ENCODE measurements at regions not wholly inside any gene's neighbourhood (a gene's known extent, or its start where the extent isn't known, plus 50 kb on each side); places are given as distances from the start of the nearest gene placed in this dataset.
"Not testable (repeated sequence)": the region's sequence is repeated elsewhere in the genome, so short reads cannot be mapped to it uniquely, and the experiment has no call there.

DNA sequence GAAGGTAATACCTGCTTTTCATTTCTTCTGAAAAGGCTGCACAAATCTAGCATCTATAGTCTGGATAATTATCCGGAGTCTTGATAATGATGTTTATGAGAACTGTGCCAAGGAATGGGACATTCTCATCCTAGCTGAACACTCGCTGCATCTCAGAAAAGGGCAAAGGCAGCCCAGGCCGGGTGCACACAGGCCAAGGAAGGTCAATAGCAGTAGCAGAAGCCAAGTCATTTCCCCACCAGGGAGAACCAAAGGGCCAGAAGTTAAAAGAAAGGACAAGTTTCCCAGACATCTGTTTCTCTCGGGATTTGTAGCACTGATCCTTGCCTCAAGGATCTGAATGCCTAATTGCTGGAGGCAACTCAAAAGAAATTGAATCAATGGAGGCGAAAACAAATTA lies 66.1 kb upstream of the ANKRD55 start:
- DNase-seq (ENCODE audit: low read depth): no peak
- H3K4me3 ChIP-seq (ENCODE audit: low read depth, low read length): no peak overlapping the region
- no peak for TF ChIP-seq MYC (IDR thresholded peaks at IDR 0.05; ENCODE audit: low read depth, low read length)

- DNase-seq (ENCODE audit: low read depth): no peak
- no peak overlapping the region for H3K4me3 ChIP-seq (ENCODE audit: low read depth, low read length)
- no peak for TF ChIP-seq POLR2A (IDR thresholded peaks at IDR 0.05; ENCODE audit: extremely low read depth, insufficient read length)
- TF ChIP-seq CTCF (IDR thresholded peaks at IDR 0.05; ENCODE audit: low read depth, low read length): no peak
- TF ChIP-seq MYC (IDR thresholded peaks at IDR 0.05; ENCODE audit: low read depth, low read length): no peak
- TF ChIP-seq MAX (IDR thresholded peaks at IDR 0.05; ENCODE audit: low read depth, low read length): no peak
These were observed 65.4 kb upstream of the ANKRD55 start for GRCh38 chr5:56298336-56299090.

- no peak for TF ChIP-seq MYC (IDR thresholded peaks at IDR 0.05; ENCODE audit: low read depth, low read length)
- TF ChIP-seq POLR2A (IDR thresholded peaks at IDR 0.05; ENCODE audit: extremely low read depth, insufficient read length): no peak
- no peak for TF ChIP-seq MAX (IDR thresholded peaks at IDR 0.05; ENCODE audit: low read depth, low read length)
- no peak for TF ChIP-seq CTCF (IDR thresholded peaks at IDR 0.05; ENCODE audit: low read depth, low read length)
- DNase-seq (ENCODE audit: low read depth): no peak
- H3K4me3 ChIP-seq (ENCODE audit: low read depth, low read length): no peak overlapping the region
These were observed 64.7 kb upstream of the ANKRD55 start for GRCh38 chr5:56297851-56298250.

DNA sequence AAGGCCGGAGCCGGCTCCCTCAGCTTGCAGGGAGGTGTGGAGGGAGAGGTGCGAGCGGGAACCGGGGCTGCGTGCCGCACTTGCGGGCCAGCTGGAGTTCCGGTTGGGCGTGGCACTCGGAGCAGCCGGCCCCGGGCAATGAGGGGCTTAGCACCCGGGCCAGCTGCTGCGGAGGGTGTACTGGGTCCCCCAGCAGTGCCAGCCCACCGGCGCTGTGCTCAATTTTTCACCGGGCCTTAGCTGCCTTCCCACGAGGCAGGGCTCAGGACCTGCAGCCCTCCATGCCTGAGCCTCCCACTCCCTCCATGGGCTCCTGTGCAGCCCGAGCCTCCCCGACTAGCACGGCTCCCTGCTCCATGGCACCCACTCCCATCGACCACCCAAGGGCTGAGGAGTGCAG lies 62.2 kb upstream of the ANKRD55 start:
- not testable (repeated sequence) for DNase-seq (ENCODE audit: low read depth); H3K4me3 ChIP-seq (ENCODE audit: low read depth, low read length)

DNA sequence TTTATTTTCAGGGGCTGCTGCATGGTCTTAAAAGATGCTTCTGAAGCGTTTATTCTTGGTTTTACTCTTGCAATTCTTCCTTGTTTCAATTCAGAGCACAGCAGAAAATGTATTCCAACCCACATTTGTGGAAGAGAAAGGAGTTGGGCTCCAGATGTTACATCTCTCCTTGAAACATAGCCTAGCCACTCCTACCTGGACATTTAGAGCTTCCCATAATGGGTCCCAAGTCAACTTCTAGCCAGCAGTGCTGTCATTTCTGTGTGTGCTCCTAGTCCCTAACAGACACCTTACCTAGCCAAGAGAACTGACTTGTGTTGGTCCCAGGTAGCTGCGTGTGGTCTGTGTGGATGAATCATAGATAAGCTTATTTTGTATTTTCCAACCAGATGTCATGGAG lies 61.2 kb upstream of the ANKRD55 start:
- TF ChIP-seq MYC (IDR thresholded peaks at IDR 0.05; ENCODE audit: low read depth, low read length): no peak
- no peak for TF ChIP-seq CTCF (IDR thresholded peaks at IDR 0.05; ENCODE audit: low read depth, low read length)
- no peak for TF ChIP-seq POLR2A (IDR thresholded peaks at IDR 0.05; ENCODE audit: extremely low read depth, insufficient read length)
- no peak for TF ChIP-seq MAX (IDR thresholded peaks at IDR 0.05; ENCODE audit: low read depth, low read length)
- no peak overlapping the region for H3K4me3 ChIP-seq (ENCODE audit: low read depth, low read length)
- DNase-seq (ENCODE audit: low read depth): no peak

DNA sequence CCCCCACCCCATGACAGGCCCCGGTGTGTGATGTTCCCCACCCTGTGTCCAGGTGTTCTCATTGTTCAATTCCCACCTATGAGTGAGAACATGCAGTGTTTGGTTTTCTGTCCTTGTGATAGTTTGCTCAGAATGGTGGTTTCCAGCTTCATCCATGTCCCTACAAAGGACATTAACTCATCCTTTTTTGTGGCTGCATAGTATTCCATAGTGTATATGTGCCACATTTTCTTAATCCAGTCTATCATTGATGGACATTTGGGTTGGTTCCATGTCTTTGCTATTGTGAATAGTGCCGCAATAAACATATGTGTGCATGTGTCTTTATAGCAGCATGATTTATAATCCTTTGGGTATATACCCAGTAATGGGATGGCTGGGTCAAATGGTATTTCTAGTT lies 59.7 kb upstream of the ANKRD55 start:
- H3K4me3 ChIP-seq (ENCODE audit: low read depth, low read length); DNase-seq (ENCODE audit: low read depth): not testable (repeated sequence)

DNA sequence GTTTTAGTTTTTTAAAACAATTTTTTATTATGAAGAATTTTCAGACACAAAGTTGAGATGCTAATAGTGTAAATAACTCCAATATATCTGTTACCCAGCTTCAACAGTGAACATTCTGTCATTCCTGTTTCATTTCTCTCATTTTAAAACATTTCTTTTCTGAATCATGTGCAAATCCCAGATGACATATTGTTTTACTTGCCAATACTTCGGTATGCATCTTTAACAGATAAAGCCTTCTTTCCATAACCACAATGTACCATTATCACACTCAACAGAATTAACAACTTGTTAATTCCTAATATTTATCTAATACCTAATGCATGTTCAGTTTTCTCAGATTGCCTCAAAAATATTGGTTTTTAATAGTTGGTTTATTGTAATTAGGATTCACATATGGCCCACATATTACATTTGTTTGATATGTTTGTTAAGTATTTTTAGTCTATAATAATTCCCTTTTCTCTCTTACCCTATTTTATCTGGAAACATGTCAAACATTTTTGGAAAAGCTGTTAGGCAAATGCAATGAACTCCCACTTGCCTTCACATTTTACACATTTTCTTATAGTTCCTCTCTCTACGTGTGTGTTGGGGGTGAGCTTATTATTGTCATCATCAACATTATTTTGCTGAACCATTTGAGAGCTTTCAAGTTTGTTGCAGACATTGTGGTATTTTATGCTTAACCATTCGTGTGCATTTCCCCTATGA lies 58.7 kb upstream of the ANKRD55 start:
- no peak for TF ChIP-seq MYC (IDR thresholded peaks at IDR 0.05; ENCODE audit: low read depth, low read length)
- no peak for TF ChIP-seq CTCF (IDR thresholded peaks at IDR 0.05; ENCODE audit: low read depth, low read length)
- no peak for TF ChIP-seq MAX (IDR thresholded peaks at IDR 0.05; ENCODE audit: low read depth, low read length)
- no peak for TF ChIP-seq POLR2A (IDR thresholded peaks at IDR 0.05; ENCODE audit: extremely low read depth, insufficient read length)

More for the DNA sequence above, 58.7 kb upstream of the ANKRD55 start:
- DNase-seq (ENCODE audit: low read depth): no peak
- no peak overlapping the region for H3K4me3 ChIP-seq (ENCODE audit: low read depth, low read length)
